ENCODE measurements at regions not wholly inside any gene's neighbourhood (a gene's known extent, or its start where the extent isn't known, plus 50 kb on each side); places are given as distances from the start of the nearest gene placed in this dataset.

DNA sequence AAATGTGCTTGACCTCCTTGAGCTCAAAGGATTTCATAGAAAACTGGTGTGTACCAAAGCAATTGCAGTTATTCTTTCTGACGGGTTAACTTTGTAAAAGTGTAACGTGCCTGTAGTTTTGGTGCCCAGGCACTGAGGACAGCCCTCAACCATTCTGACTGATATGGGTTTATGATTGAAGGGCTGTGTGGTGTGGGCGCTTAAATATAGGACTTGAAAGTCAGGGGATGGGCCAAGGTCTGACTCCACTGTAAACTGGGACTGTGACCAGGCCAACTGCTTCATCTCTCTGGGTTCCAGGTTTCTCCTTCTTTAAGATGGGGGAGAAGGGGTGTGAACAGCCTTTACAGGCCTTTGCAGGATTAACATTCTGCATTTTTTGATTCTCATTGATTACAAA, 191.1 kb upstream of the ARHGAP20 start:
- no peak for DNase-seq (ENCODE audit: low spot score in 2 of 2)
- ATAC-seq: no peak
- peaks cover 0 to 5% of the 10 kb centered on the region in 2 donors for H3K36me3 Mint-ChIP-seq
- peaks cover 7 to 12% of the 10 kb centered on the region in 2 donors for H3K9me3 Mint-ChIP-seq
- H3K27ac Mint-ChIP-seq: no peak overlapping the region

- H3K36me3 Mint-ChIP-seq: no peaks in the 10 kb centered on the region
- H3K27ac Mint-ChIP-seq: no peak overlapping the region
- DNase-seq (ENCODE audit: low spot score in 2 of 2) (no peak), ATAC-seq (no peak)
- peaks cover 3 to 8% of the 10 kb centered on the region in 2 donors for H3K9me3 Mint-ChIP-seq
Observed at GRCh38 chr11:110901441-110901840, 189.2 kb upstream of the ARHGAP20 start.

GRCh38 chr11:110900426-110900825, 188.2 kb upstream of the ARHGAP20 start:
- H3K36me3 Mint-ChIP-seq: no peaks in the 10 kb centered on the region
- H3K27ac Mint-ChIP-seq: no peak overlapping the region
- DNase-seq (ENCODE audit: low spot score in 2 of 2) (no peak), ATAC-seq (no peak)
- H3K9me3 Mint-ChIP-seq: peaks cover 0 to 10% of the 10 kb centered on the region in 2 donors

DNA sequence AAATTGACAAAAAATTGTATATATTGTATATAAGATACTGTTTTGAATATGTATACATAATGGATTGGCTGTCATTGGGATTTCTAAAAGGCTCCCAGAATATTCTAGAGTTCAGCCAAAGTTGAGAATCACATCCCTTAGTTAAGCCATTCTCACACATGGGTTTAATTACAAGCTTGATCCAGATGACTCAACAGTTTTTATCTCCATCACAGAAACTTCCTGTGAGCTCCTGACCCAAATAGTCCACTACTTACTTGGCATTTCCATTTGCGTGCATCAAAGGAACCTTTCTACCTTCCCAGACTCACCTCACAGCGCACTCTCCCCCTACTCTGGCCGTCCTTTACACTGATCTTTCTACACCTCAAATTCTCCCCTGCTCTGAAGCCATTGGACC, 184.8 kb upstream of the ARHGAP20 start:
- H3K9me3 Mint-ChIP-seq: peaks cover 0 to 10% of the 10 kb centered on the region in 2 donors
- no peak overlapping the region for H3K27ac Mint-ChIP-seq
- DNase-seq (ENCODE audit: low spot score in 2 of 2) (no peak), ATAC-seq (no peak)
- no peaks in the 10 kb centered on the region for H3K36me3 Mint-ChIP-seq

GRCh38 chr11:110896358-110896757, 184.1 kb upstream of the ARHGAP20 start:
- Mint-ChIP-seq H3K9me3 (peaks cover 0 to 10% of the 10 kb centered on the region in 2 donors), H3K36me3 (no peaks in the 10 kb centered on the region)

GRCh38 chr11:110894224-110894623, 182.0 kb upstream of the ARHGAP20 start:
- H3K9me3 Mint-ChIP-seq: peaks cover 0 to 10% of the 10 kb centered on the region in 2 donors
- no peak for DNase-seq (ENCODE audit: low spot score in 2 of 2)
- H3K36me3 Mint-ChIP-seq: no peaks in the 10 kb centered on the region
- ATAC-seq: no peak
- no peak overlapping the region for H3K27ac Mint-ChIP-seq

More at GRCh38 chr11:110896358-110896757, 184.1 kb upstream of the ARHGAP20 start:
- H3K27ac Mint-ChIP-seq: no peak overlapping the region
- ATAC-seq: no peak
- no peak for DNase-seq (ENCODE audit: low spot score in 2 of 2)

DNA sequence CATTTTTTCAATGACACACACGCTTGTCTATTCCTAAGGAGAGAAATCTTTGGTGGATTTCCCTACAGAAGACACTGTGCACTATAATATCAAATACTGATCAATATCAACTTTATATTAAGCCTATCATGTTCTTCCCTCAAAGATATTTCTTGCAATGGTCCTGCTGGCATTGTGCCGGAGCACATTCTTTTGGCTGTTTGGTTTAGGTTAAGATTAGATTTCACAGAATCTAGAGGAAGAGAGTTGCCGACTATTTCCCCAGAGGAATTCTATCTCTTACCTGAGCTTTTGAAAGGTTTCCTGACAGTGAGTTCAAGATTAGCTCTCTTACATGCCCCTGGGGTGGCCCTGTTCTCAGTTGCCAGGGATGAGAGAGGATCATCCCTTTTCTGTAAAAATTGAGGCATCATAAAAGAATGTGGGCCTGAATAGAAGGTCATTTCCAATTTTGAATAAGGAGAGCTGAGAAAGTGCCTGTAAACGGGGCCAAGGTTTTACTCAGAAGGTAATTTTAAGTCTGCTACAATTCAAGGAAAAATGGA, 180.6 kb upstream of the ARHGAP20 start:
- Mint-ChIP-seq H3K27ac (no peak overlapping the region), H3K9me3 (peaks cover 0 to 5% of the 10 kb centered on the region in 2 donors), H3K36me3 (no peaks in the 10 kb centered on the region)
- ATAC-seq: no peak
- no peak for DNase-seq (ENCODE audit: low spot score in 2 of 2)

GRCh38 chr11:110891411-110891810, 179.2 kb upstream of the ARHGAP20 start:
- H3K36me3 Mint-ChIP-seq: no peaks in the 10 kb centered on the region
- H3K9me3 Mint-ChIP-seq: peaks cover 0 to 2% of the 10 kb centered on the region in 2 donors
- ATAC-seq: peak in 1 of 2 donors; percentile 49
- no peak for DNase-seq (ENCODE audit: low spot score in 2 of 2)
- H3K27ac Mint-ChIP-seq: no peak overlapping the region

- Mint-ChIP-seq H3K9me3 (no peaks in the 10 kb centered on the region), H3K27ac (no peak overlapping the region)
- no peak for DNase-seq (ENCODE audit: low spot score in 2 of 2)
Observed at GRCh38 chr11:110890995-110891394, 178.8 kb upstream of the ARHGAP20 start.

GRCh38 chr11:110886288-110886970, 174.2 kb upstream of the ARHGAP20 start:
- DNase-seq (ENCODE audit: low spot score in 2 of 2) (no peak), ATAC-seq (peak in 1 of 2 donors; percentile 41)
- Mint-ChIP-seq H3K27ac (no peak overlapping the region), H3K9me3 (peaks cover 0 to 5% of the 10 kb centered on the region in 2 donors), H3K36me3 (no peaks in the 10 kb centered on the region)

More at GRCh38 chr11:110890995-110891394, 178.8 kb upstream of the ARHGAP20 start:
- H3K36me3 Mint-ChIP-seq: no peaks in the 10 kb centered on the region
- ATAC-seq: no peak

GRCh38 chr11:110883256-110883655, 171.0 kb upstream of the ARHGAP20 start:
- Mint-ChIP-seq H3K27ac (no peak overlapping the region), H3K9me3 (peaks cover 0 to 5% of the 10 kb centered on the region in 2 donors), H3K36me3 (no peaks in the 10 kb centered on the region)
- ATAC-seq (no peak), DNase-seq (ENCODE audit: low spot score in 2 of 2) (no peak)

- ATAC-seq (no peak), DNase-seq (ENCODE audit: low spot score in 2 of 2) (no peak)
- Mint-ChIP-seq H3K36me3 (no peaks in the 10 kb centered on the region), H3K27ac (no peak overlapping the region), H3K9me3 (no peaks in the 10 kb centered on the region)
Observed at GRCh38 chr11:110878513-110878912, 166.3 kb upstream of the ARHGAP20 start.

GRCh38 chr11:110874437-110875030, 162.3 kb upstream of the ARHGAP20 start:
- no peak for ATAC-seq

DNA sequence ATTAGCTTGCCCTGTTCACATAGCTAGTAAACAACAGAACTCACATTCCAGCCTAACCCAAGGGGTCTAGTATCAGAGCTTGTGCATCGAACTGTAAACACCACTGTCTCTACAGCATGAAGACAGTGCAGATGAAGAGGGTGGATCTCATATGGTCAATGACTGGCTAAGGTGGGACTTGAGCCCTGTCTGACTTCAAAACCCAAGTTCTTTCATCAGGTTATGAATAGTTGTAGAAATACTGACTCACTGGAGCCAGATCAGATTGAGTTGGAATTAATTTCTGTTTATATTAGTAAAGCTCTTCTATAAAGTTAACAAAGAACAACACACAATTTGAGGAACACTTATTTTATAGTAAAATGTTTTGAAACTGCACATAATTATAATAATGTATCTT, 161.7 kb upstream of the ARHGAP20 start:
- H3K36me3 Mint-ChIP-seq: no peaks in the 10 kb centered on the region
- H3K9me3 Mint-ChIP-seq: no peaks in the 10 kb centered on the region
- ATAC-seq (no peak), DNase-seq (ENCODE audit: low spot score in 2 of 2) (no peak)
- no peak overlapping the region for H3K27ac Mint-ChIP-seq

More at GRCh38 chr11:110874437-110875030, 162.3 kb upstream of the ARHGAP20 start:
- H3K36me3 Mint-ChIP-seq: no peaks in the 10 kb centered on the region
- no peaks in the 10 kb centered on the region for H3K9me3 Mint-ChIP-seq
- DNase-seq (ENCODE audit: low spot score in 2 of 2): no peak
- H3K27ac Mint-ChIP-seq: no peak overlapping the region

GRCh38 chr11:110870816-110871522, 158.7 kb upstream of the ARHGAP20 start:
- ATAC-seq (no peak), DNase-seq (ENCODE audit: low spot score in 2 of 2) (no peak)
- no peaks in the 10 kb centered on the region for H3K9me3 Mint-ChIP-seq
- no peaks in the 10 kb centered on the region for H3K36me3 Mint-ChIP-seq
- no peak overlapping the region for H3K27ac Mint-ChIP-seq

DNA sequence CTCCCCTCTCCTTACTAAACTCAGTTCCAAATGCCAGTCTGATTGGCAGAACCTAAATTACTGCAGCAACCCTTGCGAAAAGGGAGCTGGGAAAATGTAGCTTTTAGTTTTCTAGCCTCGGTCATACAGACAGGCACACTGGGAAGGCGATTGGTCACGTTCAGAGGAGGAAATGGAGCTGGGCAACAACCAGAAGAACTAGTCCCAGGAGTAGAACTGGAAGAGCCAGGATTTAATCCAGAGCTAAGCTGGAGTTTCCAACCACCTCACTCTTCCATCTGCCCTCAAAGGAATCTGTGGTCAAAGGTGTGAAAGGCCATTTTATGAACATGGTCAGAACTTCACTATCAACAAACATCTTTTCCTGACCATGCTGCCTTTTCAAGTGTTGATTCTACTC, 155.7 kb upstream of the ARHGAP20 start:
- ATAC-seq (no peak), DNase-seq (ENCODE audit: low spot score in 2 of 2) (no peak)
- H3K9me3 Mint-ChIP-seq: no peaks in the 10 kb centered on the region
- no peak overlapping the region for H3K27ac Mint-ChIP-seq
- no peaks in the 10 kb centered on the region for H3K36me3 Mint-ChIP-seq

- Mint-ChIP-seq H3K36me3 (no peaks in the 10 kb centered on the region), H3K27ac (no peak overlapping the region), H3K9me3 (no peaks in the 10 kb centered on the region)
- no peak for ATAC-seq
- no peak for DNase-seq (ENCODE audit: low spot score in 2 of 2)
Observed at GRCh38 chr11:110866081-110866480, 153.8 kb upstream of the ARHGAP20 start.
